ENCODE measurements at regions not wholly inside any gene's neighbourhood (a gene's known extent, or its start where the extent isn't known, plus 50 kb on each side); places are given as distances from the start of the nearest gene placed in this dataset.

DNA sequence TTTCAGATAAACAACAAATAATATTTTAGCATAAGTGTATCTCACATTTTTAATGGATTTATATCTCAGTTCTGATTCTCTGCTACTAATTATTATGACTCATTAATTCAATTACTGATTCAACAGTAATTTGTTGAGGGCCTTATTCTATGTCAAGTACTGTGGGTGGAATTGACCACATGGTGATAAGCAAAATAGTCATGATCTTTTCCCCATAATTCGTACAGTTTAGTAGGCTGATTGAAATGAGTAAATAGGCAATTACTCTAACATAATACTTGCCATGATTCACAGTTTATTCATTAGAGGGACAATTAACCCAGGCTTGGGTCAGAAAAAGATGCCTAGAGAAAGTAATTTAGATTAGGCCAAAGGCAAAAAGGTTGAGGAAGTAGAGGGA, 60.9 kb upstream of the SLC4A7 start:
- H3K9me3 Mint-ChIP-seq: no peaks in the 10 kb centered on the region
- intact Hi-C loops (cut with micrococcal nuclease): no loop called here
- H3K27me3 Mint-ChIP-seq: no peaks in the 10 kb centered on the region
- H3K4me1 Mint-ChIP-seq: peaks cover 2% of the 10 kb centered on the region
- H3K27ac Mint-ChIP-seq: no peak overlapping the region
- H3K4me3 Mint-ChIP-seq: no peak overlapping the region
- H3K36me3 Mint-ChIP-seq (ENCODE audit: low read depth): no peaks in the 10 kb centered on the region
- DNase-seq: no peak

DNA sequence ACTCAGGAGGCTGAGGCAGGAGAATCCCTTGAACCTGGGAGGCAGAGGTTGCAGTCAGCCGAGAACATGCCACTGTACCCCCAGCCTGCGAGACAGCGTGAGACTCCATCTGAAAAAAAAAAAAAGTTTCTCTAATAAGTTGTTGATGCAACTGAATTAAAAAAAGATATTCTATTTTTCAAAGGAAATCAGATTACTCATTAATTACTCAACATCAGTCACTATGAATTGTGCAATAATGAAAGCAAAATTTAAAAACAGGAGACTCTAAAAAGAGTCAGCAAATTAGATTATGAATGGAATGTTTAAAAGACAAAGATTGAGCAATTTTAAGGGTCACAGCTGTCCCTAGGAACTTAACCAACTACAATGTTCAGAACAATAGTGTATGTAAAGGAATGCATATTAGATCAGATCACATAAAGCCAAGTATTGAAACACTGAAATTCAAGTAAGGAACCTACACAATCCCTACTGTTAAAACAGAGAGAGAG, 60.2 kb upstream of the SLC4A7 start:
- Mint-ChIP-seq H3K9me3 (no peaks in the 10 kb centered on the region), H3K27me3 (no peaks in the 10 kb centered on the region), H3K36me3 (ENCODE audit: low read depth) (no peaks in the 10 kb centered on the region), H3K4me3 (no peak overlapping the region), H3K4me1 (peaks cover 2% of the 10 kb centered on the region), H3K27ac (no peak overlapping the region)
- DNase-seq: no peak
- intact Hi-C loops (cut with micrococcal nuclease): no loop called here

GRCh38 chr3:27542476-27542875, 58.3 kb upstream of the SLC4A7 start:
- Mint-ChIP-seq H3K4me3 (no peak overlapping the region), H3K27me3 (no peaks in the 10 kb centered on the region)

DNA sequence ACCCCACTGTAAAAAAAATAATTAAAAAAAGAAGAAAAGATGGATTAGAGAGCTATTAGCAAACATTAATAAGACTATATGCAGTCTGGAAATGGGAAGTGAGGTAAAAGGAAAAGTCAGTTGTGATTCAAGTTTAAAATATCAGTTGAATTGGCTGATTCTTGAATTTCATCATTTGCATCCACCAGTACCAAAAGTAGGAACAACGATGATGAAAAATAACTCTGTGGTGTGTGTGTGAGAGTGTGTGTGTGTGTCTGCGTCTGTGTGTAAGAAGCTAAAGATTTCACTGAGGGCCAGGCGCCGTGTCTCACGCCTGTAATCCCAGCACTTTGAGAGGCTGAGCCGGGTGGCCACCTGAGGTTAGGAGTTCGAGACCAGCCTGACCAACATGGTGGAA, 56.0 kb upstream of the SLC4A7 start:
- Mint-ChIP-seq H3K9me3 (no peaks in the 10 kb centered on the region), H3K27ac (no peak overlapping the region), H3K4me1 (peaks cover 5% of the 10 kb centered on the region), H3K27me3 (no peaks in the 10 kb centered on the region), H3K36me3 (ENCODE audit: low read depth) (no peaks in the 10 kb centered on the region), H3K4me3 (no peak overlapping the region)
- DNase-seq: no peak
- intact Hi-C loops (cut with micrococcal nuclease): no loop called here

More at GRCh38 chr3:27542476-27542875, 58.3 kb upstream of the SLC4A7 start:
- H3K4me1 Mint-ChIP-seq: peaks cover 2% of the 10 kb centered on the region
- H3K9me3 Mint-ChIP-seq: no peaks in the 10 kb centered on the region
- DNase-seq: no peak
- intact Hi-C loops (cut with micrococcal nuclease): no loop called here
- no peaks in the 10 kb centered on the region for H3K36me3 Mint-ChIP-seq (ENCODE audit: low read depth)
- H3K27ac Mint-ChIP-seq: no peak overlapping the region

GRCh38 chr3:27536491-27536890, 52.3 kb upstream of the SLC4A7 start:
- no peaks in the 10 kb centered on the region for H3K36me3 Mint-ChIP-seq (ENCODE audit: low read depth)

DNA sequence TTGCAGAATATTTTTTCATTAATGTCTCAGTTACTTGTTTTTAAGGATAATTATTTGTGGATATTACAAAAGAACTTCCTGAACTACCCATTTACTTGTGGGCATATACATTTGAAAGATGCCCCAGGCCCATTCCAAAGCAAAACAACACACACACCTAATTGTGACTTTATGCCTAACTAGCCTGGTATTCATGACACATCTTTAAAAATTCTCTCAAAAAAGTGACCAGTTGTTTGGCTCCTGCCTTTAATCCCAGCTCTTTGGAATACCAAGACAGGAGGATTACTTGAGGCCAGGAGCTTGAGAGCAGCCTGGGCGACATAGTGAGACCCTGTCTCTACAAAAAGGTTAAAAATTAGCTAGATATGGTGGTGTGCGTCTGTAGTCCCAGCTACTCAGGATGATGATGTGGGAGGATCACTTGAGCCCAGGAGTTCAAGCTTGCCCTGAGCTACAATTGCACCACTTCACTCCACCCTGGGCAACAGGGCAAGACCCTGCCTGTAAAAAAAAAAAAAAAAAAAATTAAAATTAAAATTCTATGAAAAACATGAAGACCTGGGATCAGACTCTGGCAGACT, 51.7 kb upstream of the SLC4A7 start:
- H3K4me3 Mint-ChIP-seq: no peak overlapping the region
- no peaks in the 10 kb centered on the region for H3K36me3 Mint-ChIP-seq (ENCODE audit: low read depth)
- H3K4me1 Mint-ChIP-seq: peaks cover 21% of the 10 kb centered on the region
- no peaks in the 10 kb centered on the region for H3K9me3 Mint-ChIP-seq
- no peak for DNase-seq
- no peaks in the 10 kb centered on the region for H3K27me3 Mint-ChIP-seq
- no peak overlapping the region for H3K27ac Mint-ChIP-seq
- intact Hi-C loops (cut with micrococcal nuclease): loop anchor here (2.0 kb wide), 2 partner anchors 51 to 95 kb away; partner anchors contain the start of gene SLC4A7

More at GRCh38 chr3:27536491-27536890, 52.3 kb upstream of the SLC4A7 start:
- intact Hi-C loops (cut with micrococcal nuclease): no loop called here
- DNase-seq: no peak
- H3K4me3 Mint-ChIP-seq: no peak overlapping the region
- H3K9me3 Mint-ChIP-seq: no peaks in the 10 kb centered on the region
- peaks cover 21% of the 10 kb centered on the region for H3K4me1 Mint-ChIP-seq
- H3K27me3 Mint-ChIP-seq: no peaks in the 10 kb centered on the region
- H3K27ac Mint-ChIP-seq: no peak overlapping the region

GRCh38 chr3:27533718-27534573, 49.8 kb upstream of the SLC4A7 start:
- H3K27me3 Mint-ChIP-seq: no peaks in the 10 kb centered on the region
- H3K4me1 Mint-ChIP-seq: peaks cover 21% of the 10 kb centered on the region
- intact Hi-C loops (cut with micrococcal nuclease): loop anchor here (1.0 to 2.0 kb wide), 3 partner anchors 49 to 97 kb away; partner anchors contain the start of gene SLC4A7
- H3K36me3 Mint-ChIP-seq (ENCODE audit: low read depth): no peaks in the 10 kb centered on the region
- peak overlapping the region; percentile 84 for H3K27ac Mint-ChIP-seq
- H3K4me3 Mint-ChIP-seq: peak overlapping the region; percentile 61
- no peaks in the 10 kb centered on the region for H3K9me3 Mint-ChIP-seq
- peak; percentile 74 for DNase-seq
